ENCODE measurements at regions not wholly inside any gene's neighbourhood (a gene's known extent, or its start where the extent isn't known, plus 50 kb on each side); places are given as distances from the start of the nearest gene placed in this dataset.
"Not testable (repeated sequence)": the region's sequence is repeated elsewhere in the genome, so short reads cannot be mapped to it uniquely, and the experiment has no call there.

GRCh38 chrX:44785652-44786051, 58.2 kb upstream of the DUSP21 start:
- ATAC-seq: peak; percentile 65

- ATAC-seq: no peak
Measured at GRCh38 chrX:44784241-44784640, 59.6 kb upstream of the DUSP21 start.

GRCh38 chrX:44778254-44778653, 65.6 kb upstream of the DUSP21 start:
- ATAC-seq: no peak

- no peak for ATAC-seq
Measured at GRCh38 chrX:44775726-44776125, 68.1 kb upstream of the DUSP21 start.

- not testable (repeated sequence) for ATAC-seq
Measured at GRCh38 chrX:44774066-44774465, 69.8 kb upstream of the DUSP21 start.

GRCh38 chrX:44770121-44770520, 73.7 kb upstream of the DUSP21 start:
- no peak for ATAC-seq

GRCh38 chrX:44767308-44767707, 76.5 kb upstream of the DUSP21 start:
- ATAC-seq: no peak

- no peak for ATAC-seq
Measured at GRCh38 chrX:44765556-44765955, 78.3 kb upstream of the DUSP21 start.

- ATAC-seq: no peak
Measured at GRCh38 chrX:44747969-44748368, 95.9 kb upstream of the DUSP21 start.

GRCh38 chrX:44747317-44747716, 96.5 kb upstream of the DUSP21 start:
- no peak for ATAC-seq

- no peak for ATAC-seq
Measured at GRCh38 chrX:44744799-44745198, 99.0 kb upstream of the DUSP21 start.

GRCh38 chrX:44742480-44743155, 101.2 kb upstream of the DUSP21 start:
- no peak for ATAC-seq

- ATAC-seq: not testable (repeated sequence)
Measured at GRCh38 chrX:44741859-44742258, 102.0 kb upstream of the DUSP21 start.

GRCh38 chrX:44741458-44741857, 102.4 kb upstream of the DUSP21 start:
- not testable (repeated sequence) for ATAC-seq

- no peak for ATAC-seq
Measured at GRCh38 chrX:44735498-44735897, 108.3 kb upstream of the DUSP21 start.

- no peak for ATAC-seq
Measured at GRCh38 chrX:44733931-44734330, 109.9 kb upstream of the DUSP21 start.

- peak; percentile 77 for ATAC-seq
Measured at GRCh38 chrX:44731160-44731559, 112.7 kb upstream of the DUSP21 start.

GRCh38 chrX:44723426-44723825, 120.4 kb upstream of the DUSP21 start:
- no peak for ATAC-seq

GRCh38 chrX:44708470-44708869, 135.4 kb upstream of the DUSP21 start:
- ATAC-seq: no peak

GRCh38 chrX:44705817-44706551, 137.8 kb upstream of the DUSP21 start:
- no peak for ATAC-seq

- no peak for ATAC-seq
Measured at GRCh38 chrX:44698357-44698756, 145.5 kb upstream of the DUSP21 start.

GRCh38 chrX:44693255-44693654, 150.6 kb upstream of the DUSP21 start:
- no peak for ATAC-seq

GRCh38 chrX:44690129-44690528, 147.5 kb upstream of the FUNDC1 start:
- ATAC-seq: no peak

- ATAC-seq: peak; percentile 97
Measured at GRCh38 chrX:44675362-44676024, 132.8 kb upstream of the FUNDC1 start.

All from esophagus mucosa (tissue), 1 donor.